HS-5 (cell line): ENCODE measurements at regions not wholly inside any gene's neighbourhood (a gene's known extent, or its start where the extent isn't known, plus 50 kb on each side); places are given as distances from the start of the nearest gene placed in this dataset.
"Not testable (repeated sequence)": the region's sequence is repeated elsewhere in the genome, so short reads cannot be mapped to it uniquely, and the experiment has no call there.

Experiments used
- DNase-seq: peaks from one replicate; pipeline ENCODE4 v3.0.0-alpha.2; 2012; ENCODE audit warnings: low read depth

DNA sequence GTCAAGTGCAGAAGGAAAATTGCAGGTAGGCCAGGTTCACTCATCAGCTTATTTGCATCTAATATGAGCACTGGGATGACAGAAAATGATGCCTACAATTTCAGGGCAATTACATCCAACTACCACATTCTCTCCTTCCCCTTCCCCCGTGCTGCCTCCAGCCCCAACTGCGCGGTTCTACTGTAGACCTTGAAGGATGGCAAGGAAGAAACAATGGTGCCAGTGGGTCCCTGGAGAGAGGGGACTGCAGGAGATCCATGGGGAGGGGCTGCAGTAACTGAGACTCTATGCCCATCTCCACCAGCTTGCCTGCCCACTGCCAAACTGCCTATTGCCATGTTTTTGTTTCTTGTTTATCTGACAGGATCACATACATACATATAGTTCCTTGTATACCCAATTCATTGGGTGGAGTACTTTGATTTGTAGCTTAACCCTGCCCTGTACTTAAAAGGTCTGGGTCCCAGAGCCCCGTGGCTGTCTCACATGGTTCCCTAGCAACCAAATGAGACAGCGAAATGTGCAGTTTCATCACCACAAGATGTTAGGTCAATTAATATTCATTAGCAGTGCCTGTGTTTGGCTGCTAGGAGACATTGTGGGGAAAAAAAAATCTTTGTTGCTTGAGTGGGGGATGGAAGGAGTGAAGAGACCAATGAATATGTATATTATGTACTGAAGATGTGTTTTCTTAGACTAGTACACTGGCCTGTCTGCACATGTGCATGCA, 253.5 kb upstream of the PLET1 start:
- DNase-seq = no peak

DNA sequence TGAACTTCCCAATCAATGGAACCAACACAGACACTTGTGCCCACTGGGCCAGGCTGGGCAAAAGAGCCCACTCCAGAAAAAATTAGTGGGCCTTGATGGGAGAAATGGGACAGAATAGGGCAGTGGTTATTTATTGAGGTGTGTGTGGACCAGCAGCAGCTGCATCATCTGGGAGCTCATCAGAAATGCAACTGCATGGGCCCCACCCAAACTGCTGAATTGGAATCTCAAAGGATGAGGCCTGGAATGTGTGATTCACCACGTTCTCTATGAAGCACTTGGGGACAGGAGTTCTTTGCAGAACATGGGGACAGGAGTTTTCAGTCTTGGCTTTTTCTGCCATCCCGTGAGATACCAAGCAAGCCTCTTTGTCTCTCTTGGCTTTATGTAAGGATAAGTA, 255.6 kb upstream of the PLET1 start:
- no peak for DNase-seq

DNA sequence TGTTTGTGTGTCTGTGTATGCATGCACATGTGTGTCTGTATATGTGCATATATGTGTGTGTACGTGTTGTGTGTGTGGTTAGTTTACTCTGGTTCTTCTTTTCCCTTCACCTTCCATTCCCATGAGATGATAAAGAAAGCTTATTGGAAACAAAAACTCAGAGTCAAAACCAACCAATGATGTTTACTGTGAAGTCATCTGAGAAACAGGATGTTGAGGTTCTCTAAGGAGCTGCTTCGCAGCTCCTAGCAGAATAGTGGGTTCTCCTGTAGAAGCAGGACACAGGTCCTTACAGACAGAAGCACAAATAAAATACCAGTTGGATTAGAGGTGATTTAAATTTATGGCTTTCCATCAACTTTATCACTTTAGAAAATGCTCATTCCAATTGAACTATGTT, 256.1 kb upstream of the PLET1 start:
- DNase-seq = no peak

DNA sequence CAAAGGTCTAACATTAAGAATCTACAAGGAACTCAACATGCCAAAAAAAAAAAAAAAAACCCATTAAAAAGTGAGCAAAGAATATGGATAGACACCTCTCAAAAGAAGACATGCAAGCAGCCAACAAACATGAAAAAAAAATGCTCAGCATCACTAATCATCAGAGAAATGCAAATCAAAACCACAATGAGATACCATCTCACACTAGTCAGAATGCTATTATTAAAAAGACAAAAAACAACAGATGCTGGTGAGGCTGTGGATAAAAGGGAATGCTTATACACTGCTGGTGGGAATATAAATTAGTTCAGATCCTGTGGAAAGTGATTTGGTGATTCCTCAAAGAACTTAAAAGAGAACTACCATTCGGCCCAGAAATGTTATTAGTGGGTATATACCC, 257.7 kb upstream of the PLET1 start:
- DNase-seq = no peak

DNA sequence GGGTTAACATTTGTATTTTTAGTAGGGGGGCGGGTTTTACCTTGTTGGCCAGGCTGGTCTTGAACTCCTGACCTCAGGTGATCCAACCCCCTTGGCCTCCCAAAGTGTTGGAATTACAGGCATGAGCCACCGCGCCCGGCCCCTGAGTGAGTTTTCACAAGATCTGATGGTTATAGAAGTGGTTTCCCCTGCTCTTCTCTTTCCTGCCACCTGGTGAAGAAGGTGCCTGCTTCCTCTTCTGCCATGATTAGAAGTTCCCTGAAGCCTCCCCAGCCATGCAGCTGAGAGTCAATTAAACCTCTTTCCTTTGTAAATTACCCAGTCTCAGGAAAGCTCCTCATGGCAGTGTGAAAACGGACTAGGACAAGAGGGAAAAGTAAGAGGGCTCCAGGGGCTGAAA, 259.1 kb upstream of the PLET1 start:
- DNase-seq = no peak

DNA sequence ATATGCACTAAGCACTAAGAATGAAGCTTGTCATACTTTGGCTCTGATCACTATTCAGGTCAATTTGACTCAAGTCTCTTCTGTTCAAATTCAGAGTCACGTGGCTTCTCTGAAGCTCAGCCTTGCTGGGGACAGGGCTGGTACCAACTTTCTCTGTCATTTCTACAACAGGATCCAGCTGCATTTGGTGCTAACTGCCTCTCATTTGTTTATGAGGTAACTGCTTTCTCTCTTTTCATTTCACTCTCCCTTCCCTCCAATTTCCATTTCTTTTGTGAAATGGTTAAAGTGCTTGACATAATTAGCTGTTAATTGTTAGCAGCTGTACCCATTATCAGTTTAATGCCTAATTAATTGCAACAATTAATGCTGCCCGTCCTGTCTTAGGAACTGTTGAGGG, 259.7 kb upstream of the PLET1 start:
- no peak for DNase-seq

DNA sequence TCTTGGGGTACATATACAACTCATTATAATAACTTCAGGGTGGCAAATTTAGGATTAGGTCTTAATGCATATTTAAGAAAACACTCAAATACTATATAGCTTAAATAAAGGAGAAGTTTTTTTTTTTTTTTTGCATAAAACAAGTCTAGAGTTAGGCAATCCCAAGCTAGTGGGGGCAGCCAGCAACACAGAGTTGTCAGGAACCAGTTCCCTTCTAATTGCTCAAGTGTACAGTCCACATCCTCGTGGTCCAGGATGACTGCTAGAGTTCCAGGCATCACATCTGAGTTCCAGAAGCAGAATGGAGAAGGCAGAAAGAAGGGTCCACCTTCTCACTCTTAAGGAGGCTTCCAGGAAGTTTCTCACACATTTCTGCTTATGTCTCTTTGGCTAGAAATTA, 261.9 kb upstream of the PLET1 start:
- no peak for DNase-seq

DNA sequence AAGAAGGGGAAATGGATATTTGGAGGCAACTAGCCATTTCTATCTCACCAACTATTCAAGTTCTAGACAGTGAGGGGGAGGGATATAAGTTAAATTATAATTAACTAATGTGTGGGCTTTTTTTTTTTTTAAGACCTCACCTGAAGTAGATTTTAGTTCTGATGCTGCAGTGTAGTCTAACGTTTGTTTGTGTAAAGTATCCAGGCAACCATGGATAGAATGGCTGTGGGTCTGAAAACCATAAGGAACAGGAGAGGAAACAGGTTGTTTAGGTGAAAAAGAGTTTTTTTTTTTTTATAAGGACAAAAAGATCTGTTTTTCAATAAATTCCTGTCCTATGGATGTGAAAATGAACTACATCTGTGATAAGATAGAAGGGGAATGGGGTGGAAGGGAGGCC, 262.4 kb upstream of the PLET1 start:
- no peak for DNase-seq

DNA sequence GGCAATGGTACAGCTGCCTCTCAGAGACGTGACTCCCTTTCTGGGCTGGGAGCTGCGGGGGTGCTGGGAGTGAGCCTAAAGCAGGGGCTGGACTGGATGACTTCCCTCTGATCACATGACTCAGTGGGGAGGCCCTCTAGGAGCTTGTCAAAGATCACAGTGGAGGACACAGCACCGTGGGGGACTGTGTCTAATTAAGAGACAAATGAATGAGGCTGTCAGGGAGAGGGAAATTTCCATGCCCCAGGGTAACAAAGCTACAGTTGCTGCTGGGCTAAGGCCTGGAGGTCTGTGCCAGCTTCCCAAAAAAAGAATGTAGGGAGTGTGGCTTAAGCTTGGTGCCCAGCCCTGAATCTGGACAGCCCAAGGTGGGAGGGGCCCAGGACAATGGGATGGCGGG, 262.8 kb upstream of the PLET1 start:
- no peak for DNase-seq

DNA sequence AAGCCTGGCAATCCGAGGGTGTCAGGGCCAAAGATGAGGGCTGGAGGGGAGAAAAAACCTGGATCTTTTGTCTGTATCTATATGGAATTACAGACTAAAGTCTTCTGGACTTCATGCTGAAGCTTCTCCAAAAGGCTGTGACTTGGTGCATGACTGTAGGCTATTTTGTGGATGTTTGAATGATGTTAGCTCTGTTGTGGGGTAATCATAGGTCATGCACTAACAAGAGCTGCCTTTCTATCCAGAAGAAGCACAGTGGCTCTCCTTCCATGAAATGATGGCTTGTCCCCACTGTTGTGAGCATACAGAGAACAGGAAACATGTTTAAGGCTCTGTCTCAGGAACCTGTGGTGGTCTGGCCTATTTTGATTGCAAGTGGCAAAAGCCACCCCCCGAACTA, 263.3 kb upstream of the PLET1 start:
- no peak for DNase-seq

DNA sequence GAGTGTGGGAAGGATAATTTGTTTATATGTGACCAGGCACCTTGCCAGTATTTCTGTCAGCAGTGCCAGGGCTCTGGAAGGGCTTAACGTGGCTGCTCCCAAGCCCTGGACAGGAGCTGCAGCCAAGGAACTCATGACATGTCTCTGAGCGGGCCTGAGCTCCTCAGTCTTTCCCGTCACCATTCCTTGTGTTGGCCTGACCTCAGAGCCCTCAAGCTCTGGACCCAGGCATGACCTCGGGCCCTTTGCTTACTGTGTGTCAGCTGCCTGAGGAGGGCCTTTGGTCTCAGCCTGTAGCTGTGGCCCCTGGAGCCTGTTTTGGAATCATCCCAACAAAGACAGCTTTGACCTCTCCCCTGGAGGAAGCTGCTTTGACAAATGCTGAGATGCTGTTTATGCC, 264.1 kb upstream of the PLET1 start:
- no peak for DNase-seq

DNA sequence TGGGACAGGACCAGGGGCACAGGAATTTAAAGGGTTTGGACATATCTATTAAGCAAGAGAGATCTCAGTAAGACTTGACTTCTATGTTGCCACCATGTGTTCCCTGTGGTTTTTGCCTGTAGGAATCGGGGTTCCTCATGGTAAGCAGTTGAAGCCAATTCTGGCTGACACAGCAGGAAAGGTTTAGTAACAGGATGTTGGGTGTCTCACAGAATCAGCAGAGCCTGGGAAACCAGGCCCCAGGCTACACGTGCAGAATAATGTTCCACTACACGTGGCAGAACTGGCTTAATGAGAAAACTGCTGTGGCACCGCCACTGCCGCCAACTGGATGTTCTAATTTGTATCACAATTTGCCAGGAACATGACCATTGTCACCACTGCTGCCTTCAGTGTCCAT, 264.6 kb upstream of the PLET1 start:
- DNase-seq = no peak

DNA sequence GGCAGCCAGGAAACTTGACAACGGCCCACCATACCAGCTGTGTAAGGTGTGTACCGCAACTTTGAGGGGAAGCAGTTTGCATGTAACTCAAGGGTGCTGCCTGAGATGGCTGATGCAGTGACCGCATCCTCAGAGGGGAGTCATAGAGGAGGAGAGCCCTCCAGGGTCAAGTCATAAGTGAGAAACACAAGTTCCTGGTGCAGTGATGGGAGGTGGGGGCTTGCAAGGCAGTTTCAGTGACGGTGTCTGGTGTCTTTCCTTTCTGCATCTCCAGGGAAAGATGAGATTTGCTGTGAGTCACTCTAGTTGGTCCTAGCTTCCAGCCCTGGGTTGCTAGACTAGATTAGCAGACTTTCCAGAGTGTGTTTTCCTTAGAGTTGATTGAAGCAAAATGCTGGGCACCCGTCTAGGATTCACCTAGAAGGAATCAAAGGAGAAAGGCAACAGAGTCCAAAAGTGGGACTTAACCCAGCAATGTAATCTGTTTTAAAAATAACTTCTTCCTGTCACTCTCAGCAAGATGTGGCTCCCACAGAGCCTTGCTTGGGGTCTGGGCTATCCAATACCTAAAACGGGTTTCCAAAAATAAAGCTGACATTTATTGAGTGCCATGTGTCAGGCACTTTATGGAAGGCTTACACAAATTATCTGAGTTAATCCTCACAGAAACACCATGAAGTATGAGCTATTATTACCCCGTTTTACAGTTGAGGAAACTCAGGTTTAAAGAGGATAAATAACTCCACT, 265.4 kb upstream of the PLET1 start:
- no peak for DNase-seq

DNA sequence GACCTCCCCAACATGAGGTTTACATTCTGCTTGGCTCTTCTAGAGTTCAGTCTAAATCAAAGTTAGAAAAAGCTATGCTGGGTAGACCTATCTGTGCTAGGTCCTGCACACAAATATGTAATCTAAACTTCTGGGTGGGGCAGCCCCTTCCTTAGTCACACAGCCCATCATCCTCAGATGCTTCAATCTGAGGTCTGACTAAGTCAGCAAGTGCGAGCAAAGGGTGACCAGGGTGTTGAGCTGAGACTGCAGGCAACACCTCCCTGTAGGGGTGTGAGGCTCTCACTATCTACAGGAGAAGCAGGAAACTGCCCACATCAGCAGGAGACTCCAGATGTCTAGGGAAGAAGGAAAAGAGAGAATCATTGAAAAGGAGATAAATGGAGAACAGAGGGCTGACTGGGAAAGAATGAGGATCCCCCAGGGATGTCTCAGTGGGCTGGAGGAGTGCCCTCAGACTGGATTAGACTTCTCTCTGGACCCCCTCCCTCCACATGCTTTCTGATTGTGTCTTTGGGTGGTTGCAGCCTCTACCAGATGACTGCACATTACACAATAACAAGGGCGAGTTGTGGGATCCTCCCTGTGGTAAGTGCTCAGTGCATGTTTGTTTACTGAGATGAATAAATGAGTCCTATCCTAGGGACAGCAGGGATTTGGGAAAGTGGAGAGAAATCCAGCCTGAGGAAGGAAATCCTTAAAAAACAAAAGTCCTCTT, 266.2 kb upstream of the PLET1 start:
- DNase-seq = no peak

DNA sequence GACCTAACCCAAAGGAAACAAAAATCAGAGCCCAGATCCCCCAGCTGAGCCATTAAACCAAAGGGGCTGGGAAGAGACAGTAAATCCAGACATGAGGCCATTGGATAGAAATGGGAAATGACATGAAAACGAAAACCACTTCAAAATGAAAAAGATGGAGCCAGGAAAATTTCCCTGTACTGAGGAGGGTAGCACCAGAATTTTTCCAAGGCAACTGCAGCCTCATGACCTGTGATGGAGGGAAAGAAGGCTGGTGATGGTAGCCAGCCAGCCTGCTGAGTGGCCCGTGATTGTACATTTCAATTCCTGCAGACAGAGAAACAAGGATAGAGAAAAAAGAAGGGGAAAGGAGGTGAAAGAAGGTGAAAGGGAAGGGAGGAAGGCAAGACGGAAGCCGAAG, 268.4 kb upstream of the PLET1 start:
- no peak for DNase-seq

DNA sequence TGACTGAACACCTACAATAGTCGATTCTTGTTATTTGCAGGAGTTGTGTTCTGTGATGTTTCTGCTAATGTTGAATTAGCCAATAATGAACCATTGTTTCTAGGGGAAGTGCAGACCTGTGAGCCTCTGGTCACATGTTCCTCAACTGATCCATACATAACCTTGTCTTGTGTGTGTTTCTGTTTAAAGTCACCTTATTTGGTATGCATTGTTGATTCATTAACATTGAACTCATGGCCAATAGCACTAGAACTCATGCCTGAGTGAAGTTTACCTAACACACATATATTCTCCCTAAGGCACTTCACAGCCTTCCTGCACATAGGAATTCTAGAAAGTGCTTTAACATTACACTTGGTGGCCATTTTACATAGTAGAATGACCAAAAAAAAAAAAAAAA, 271.8 kb upstream of the PLET1 start:
- DNase-seq = no peak

DNA sequence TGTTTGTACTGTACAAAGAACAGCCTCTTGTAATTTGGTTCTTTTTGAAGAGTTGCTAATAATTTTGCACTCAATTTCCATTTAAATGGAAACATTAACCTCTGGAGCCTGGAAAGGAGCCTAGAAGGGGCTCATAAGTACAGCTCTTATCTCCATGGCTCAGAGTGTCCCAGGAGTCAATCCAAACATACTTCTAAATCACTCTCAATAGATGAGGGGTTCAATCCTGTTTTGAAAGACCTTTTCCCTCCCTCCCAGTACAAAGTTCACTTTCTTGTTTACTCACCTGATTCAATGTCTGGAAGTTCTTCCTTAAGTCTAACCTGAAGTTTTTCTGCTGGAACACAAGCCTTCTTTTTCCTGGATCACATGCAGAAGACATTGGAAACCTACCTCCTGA, 273.0 kb upstream of the PLET1 start:
- no peak for DNase-seq

DNA sequence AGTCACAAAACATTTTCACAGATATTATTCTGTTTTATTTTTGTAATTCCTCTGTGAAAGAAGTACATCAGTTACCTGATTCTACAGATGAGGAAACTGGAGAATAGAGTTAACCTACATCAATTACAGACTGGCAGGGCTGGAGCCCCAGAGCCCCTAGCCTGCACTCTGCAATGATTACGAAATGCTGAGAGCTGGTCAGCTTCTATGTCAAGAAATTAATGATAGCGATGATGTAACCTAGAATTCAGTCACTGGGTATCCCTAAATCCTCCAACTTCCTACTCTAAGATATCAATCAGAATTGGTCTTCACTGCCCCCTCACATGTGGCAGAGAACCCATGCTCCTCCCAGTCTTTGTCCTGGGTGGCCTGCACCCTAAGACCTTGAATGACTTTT, 273.5 kb upstream of the PLET1 start:
- no peak for DNase-seq

DNA sequence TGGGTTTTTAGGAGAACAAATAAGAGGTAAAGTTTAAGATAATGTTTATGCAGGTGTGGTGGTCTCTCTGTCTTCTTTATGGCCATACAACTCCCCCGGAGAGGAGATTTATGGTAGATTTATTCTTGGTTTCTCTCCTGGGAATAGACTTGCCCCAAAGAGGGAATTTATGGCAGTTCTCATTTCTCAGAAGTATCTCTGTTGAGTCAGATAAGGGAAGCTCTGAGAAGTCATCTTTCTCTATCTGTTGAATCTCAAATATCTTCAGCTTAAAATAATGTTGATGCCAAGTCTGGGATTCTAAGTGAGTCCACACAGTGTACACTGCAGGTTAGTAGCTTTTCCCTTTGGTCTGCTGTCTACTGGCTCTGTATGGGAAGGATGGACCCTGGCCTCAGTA, 276.4 kb upstream of the PLET1 start:
- DNase-seq = no peak

DNA sequence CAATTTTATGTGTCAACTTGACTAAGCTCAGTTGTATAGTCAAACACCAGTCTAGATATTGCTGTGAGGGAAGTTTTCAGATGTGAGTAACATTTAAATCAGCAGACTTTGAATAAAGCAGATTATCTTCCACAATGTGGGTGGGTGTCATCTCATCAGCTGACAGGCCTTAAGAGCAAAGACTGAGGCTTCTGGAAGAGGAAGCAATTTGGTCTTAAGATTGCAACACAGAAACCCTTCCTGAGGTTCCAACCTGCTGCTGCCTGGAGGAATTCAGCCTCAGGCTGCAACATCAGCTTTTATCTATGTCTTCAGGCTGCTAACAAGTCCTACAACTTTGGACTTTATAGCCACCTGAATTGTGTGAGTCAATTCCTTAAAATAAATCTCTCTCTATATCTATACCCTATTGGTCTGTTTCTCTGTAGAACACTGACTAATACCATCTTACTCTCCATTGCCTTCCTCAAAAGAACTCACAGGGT, 277.2 kb upstream of the PLET1 start:
- DNase-seq = no peak

DNA sequence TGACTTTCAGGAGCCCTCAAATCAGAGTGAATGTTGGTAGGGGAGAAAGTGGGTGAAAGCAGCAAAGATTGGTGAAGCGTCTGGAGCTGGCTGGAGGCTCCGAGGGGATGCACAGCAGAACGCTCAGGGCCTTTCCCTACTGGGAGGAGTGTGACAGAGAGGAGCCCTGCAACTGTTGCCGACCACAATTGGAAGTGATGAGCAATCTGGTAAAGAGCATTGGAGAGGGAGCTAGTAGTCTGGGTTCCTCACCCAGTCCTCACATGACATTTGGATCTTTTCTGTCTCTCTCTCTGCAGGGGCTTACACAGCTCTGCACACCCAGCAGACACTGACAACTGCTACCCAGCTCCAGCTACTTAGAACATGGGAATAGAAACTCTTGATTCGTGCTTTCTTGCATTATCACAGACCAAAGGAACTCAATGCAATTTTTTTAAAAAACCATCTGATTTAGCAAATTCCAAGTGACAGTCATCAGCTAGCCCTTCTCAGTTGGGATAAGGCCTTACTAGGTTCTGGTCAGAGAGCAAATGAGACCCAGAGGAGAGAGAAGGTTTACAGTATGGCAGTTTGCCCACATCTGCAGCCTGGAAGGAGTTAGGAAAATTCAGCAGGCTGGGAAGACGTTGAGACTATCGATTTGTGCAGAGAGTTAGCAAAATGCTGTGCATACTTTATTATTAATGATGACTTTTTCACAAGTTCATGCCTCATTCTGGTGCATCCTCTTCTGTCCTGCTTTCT, 278.0 kb upstream of the PLET1 start:
- no peak for DNase-seq

DNA sequence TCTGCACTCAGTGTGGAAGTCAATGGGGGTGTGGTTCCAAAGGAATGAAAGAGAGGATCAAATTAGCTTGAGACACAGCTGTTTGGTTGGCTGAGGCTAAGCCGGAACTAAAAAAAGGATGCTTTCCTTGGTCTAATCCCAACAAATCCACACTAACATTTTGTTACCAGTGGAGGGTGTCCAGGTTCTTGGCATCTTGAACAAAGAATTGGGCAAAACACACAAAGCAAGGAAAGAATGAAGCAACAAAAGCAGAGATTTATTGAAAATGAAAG, 278.6 kb upstream of the PLET1 start:
- not testable (repeated sequence) for DNase-seq

DNA sequence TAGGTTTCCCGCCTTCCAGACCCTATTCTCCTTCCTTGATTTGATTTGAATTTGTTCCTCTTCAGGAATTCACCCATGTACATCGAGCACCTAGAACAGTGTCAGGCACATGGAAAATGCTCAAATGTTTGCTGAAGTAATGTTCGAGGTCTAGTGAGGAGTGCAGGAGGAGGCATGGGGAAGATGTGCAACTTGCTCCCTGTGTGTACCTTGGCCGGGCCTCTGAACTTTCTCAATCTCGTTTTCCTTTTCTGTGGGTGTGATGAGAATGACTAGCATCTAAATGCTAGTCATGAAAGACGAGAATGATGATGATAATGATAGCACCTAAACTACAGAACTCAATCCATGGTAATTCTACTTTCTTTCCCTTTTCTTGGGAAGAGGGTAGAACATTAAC, 279.1 kb upstream of the PLET1 start:
- no peak for DNase-seq
